ENCODE measurements at regions not wholly inside any gene's neighbourhood (a gene's known extent, or its start where the extent isn't known, plus 50 kb on each side); places are given as distances from the start of the nearest gene placed in this dataset.

DNA sequence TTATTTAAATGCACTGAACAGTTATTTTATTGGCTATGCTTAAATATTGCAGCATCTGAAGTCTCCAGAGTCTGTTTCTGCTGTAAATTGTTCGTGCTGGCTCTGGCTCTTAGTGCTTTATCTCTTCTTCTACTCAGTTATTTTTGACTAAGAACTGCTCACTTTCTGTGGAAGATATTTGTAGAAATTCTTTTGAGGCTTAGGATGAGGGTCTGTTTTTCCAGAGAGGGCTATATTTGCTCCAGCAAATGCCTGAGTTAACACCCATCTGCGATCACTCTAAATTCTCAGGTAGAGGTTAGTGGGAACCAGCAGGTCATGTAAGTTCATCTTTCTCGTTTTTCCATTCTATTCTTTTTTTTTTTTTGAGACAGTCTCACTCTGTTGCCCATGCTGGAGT lies 71.1 kb downstream of the ARL6IP4 start:
- TF ChIP-seq POLR2A (IDR thresholded peaks at IDR 0.05): no peak
- TF ChIP-seq, protein P1, sequence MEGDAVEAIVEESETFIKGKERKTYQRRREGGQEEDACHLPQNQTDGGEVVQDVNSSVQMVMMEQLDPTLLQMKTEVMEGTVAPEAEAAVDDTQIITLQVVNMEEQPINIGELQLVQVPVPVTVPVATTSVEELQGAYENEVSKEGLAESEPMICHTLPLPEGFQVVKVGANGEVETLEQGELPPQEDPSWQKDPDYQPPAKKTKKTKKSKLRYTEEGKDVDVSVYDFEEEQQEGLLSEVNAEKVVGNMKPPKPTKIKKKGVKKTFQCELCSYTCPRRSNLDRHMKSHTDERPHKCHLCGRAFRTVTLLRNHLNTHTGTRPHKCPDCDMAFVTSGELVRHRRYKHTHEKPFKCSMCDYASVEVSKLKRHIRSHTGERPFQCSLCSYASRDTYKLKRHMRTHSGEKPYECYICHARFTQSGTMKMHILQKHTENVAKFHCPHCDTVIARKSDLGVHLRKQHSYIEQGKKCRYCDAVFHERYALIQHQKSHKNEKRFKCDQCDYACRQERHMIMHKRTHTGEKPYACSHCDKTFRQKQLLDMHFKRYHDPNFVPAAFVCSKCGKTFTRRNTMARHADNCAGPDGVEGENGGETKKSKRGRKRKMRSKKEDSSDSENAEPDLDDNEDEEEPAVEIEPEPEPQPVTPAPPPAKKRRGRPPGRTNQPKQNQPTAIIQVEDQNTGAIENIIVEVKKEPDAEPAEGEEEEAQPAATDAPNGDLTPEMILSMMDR (IDR thresholded peaks at IDR 0.05): no peak
- no peak for TF ChIP-seq POLR2AphosphoS5 (IDR thresholded peaks at IDR 0.05)
- no peak for TF ChIP-seq EP300 (IDR thresholded peaks at IDR 0.05)
